ENCODE measurements at regions not wholly inside any gene's neighbourhood (a gene's known extent, or its start where the extent isn't known, plus 50 kb on each side); places are given as distances from the start of the nearest gene placed in this dataset.

- H3K4me3 ChIP-seq (ENCODE audit: insufficient read length, low read depth): no peak overlapping the region
- no peak for TF ChIP-seq ZNF274 (IDR thresholded peaks at IDR 0.05; ENCODE audit: low read depth, low read length)
- TF ChIP-seq SUZ12 (IDR thresholded peaks at IDR 0.05; ENCODE audit: extremely low read depth, insufficient read depth, insufficient read length): no peak
- TF ChIP-seq YY1 (IDR thresholded peaks at IDR 0.05; ENCODE audit: insufficient read depth, insufficient read length): no peak
- no peaks in the 10 kb centered on the region for H3K4me1 ChIP-seq (ENCODE audit: insufficient read depth, insufficient read length)
- no peaks in the 10 kb centered on the region for H3K36me3 ChIP-seq (ENCODE audit: insufficient read depth, insufficient read length, low read length)
- no peak overlapping the region for H3K9ac ChIP-seq (ENCODE audit: insufficient read length, low read depth)
- no peaks in the 10 kb centered on the region for H3K9me3 ChIP-seq (ENCODE audit: insufficient read depth, low read length)
- no peaks in the 10 kb centered on the region for H3K27me3 ChIP-seq (ENCODE audit: insufficient read depth, insufficient read length)
- no peak for DNase-seq (ENCODE audit: low read depth, low spot score)
Observed at GRCh38 chr6:71491844-71492243, 203.2 kb downstream of the OGFRL1 start.

DNA sequence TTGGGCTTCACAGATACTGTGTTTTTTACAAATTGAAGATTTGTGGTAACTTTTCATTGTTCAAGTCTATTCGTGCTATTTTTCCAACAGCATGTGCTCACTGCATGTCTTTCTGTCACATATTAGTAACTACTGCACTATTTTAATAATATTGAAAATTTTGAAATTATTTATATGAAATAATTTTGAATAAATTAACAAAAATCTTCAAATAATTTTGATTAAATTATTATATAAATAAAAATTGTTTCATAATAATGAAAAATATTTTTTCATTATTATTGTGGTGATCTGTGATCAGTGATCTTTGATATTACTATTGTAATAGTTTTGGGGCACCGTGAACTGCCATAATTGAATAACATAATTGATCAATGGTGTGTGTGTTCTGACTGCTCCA, 204.1 kb downstream of the OGFRL1 start:
- no peaks in the 10 kb centered on the region for H3K4me1 ChIP-seq (ENCODE audit: insufficient read depth, insufficient read length)
- no peaks in the 10 kb centered on the region for H3K9me3 ChIP-seq (ENCODE audit: insufficient read depth, low read length)
- no peaks in the 10 kb centered on the region for H3K36me3 ChIP-seq (ENCODE audit: insufficient read depth, insufficient read length, low read length)
- no peak for DNase-seq (ENCODE audit: low read depth, low spot score)
- TF ChIP-seq ZNF274 (IDR thresholded peaks at IDR 0.05; ENCODE audit: low read depth, low read length) (no peak), YY1 (IDR thresholded peaks at IDR 0.05; ENCODE audit: insufficient read depth, insufficient read length) (no peak), SUZ12 (IDR thresholded peaks at IDR 0.05; ENCODE audit: extremely low read depth, insufficient read depth, insufficient read length) (no peak)
- no peaks in the 10 kb centered on the region for H3K27me3 ChIP-seq (ENCODE audit: insufficient read depth, insufficient read length)
- no peak overlapping the region for H3K4me3 ChIP-seq (ENCODE audit: insufficient read length, low read depth)
- no peak overlapping the region for H3K9ac ChIP-seq (ENCODE audit: insufficient read length, low read depth)

DNA sequence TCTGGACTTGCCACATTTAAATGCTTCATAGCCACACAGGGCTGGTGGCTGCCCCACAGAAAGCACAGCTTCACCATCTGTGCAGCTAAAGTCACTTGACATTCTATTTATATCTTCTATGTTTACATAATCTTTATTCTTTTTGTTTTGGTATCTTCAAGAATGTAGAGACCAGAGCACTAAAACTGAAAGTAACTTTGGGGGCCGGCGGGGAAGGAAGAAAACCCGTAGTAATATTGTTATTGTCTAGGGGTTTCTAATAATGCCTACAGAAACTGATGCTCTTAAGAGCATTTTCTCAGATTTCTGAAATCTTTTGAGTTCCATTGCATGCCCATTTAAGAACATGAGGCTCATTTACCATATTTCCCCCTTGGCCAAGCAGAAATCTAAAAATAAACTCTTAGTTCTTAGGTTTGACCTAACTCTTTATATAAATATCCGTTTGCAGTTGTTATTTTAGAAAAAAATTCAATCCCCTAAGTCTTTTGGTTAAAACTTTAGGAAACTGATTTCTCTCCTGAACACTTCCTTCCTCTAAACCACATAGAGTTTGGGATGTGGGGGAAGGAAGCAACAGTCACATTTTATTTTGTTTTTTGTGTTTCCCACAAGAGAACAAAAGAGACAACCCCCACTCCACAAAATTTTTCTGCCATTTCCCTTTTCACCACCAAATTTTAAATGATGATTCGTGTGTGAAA, 207.6 kb downstream of the OGFRL1 start:
- Histone ChIP-seq H3K4me3 (ENCODE audit: insufficient read length, low read depth) (no peak overlapping the region), H3K9me3 (ENCODE audit: insufficient read depth, low read length) (no peaks in the 10 kb centered on the region), H3K9ac (ENCODE audit: insufficient read length, low read depth) (no peak overlapping the region), H3K4me1 (ENCODE audit: insufficient read depth, insufficient read length) (no peaks in the 10 kb centered on the region), H3K36me3 (ENCODE audit: insufficient read depth, insufficient read length, low read length) (no peaks in the 10 kb centered on the region), H3K27me3 (ENCODE audit: insufficient read depth, insufficient read length) (no peaks in the 10 kb centered on the region)
- DNase-seq (ENCODE audit: low read depth, low spot score): no peak
- TF ChIP-seq YY1 (IDR thresholded peaks at IDR 0.05; ENCODE audit: insufficient read depth, insufficient read length) (no peak), ZNF274 (IDR thresholded peaks at IDR 0.05; ENCODE audit: low read depth, low read length) (no peak), SUZ12 (IDR thresholded peaks at IDR 0.05; ENCODE audit: extremely low read depth, insufficient read depth, insufficient read length) (no peak)

DNA sequence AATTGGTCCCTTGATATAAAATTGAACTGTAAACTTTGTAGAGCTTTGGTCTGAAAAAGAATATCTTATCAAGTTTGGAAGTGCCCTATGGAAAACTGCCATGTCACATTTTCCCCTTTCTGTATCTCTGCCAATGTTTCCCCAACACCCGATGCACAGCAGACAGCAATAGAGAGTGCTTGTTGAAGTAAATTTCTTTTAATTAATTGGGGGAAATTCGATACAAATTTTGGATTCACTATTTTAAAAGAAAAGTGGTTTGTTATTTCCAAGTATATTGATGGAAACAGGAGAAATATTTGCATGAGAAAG, 208.1 kb downstream of the OGFRL1 start:
- Histone ChIP-seq H3K27me3 (ENCODE audit: insufficient read depth, insufficient read length) (no peaks in the 10 kb centered on the region), H3K4me1 (ENCODE audit: insufficient read depth, insufficient read length) (no peaks in the 10 kb centered on the region), H3K4me3 (ENCODE audit: insufficient read length, low read depth) (no peak overlapping the region), H3K9ac (ENCODE audit: insufficient read length, low read depth) (no peak overlapping the region), H3K36me3 (ENCODE audit: insufficient read depth, insufficient read length, low read length) (no peaks in the 10 kb centered on the region), H3K9me3 (ENCODE audit: insufficient read depth, low read length) (no peaks in the 10 kb centered on the region)
- DNase-seq (ENCODE audit: low read depth, low spot score): no peak
- no peak for TF ChIP-seq YY1 (IDR thresholded peaks at IDR 0.05; ENCODE audit: insufficient read depth, insufficient read length)
- no peak for TF ChIP-seq SUZ12 (IDR thresholded peaks at IDR 0.05; ENCODE audit: extremely low read depth, insufficient read depth, insufficient read length)
- no peak for TF ChIP-seq ZNF274 (IDR thresholded peaks at IDR 0.05; ENCODE audit: low read depth, low read length)

GRCh38 chr6:71498638-71499037, 210.0 kb downstream of the OGFRL1 start:
- Histone ChIP-seq H3K9me3 (ENCODE audit: insufficient read depth, low read length) (no peaks in the 10 kb centered on the region), H3K27me3 (ENCODE audit: insufficient read depth, insufficient read length) (no peaks in the 10 kb centered on the region), H3K9ac (ENCODE audit: insufficient read length, low read depth) (no peak overlapping the region), H3K4me1 (ENCODE audit: insufficient read depth, insufficient read length) (no peaks in the 10 kb centered on the region), H3K4me3 (ENCODE audit: insufficient read length, low read depth) (no peak overlapping the region), H3K36me3 (ENCODE audit: insufficient read depth, insufficient read length, low read length) (no peaks in the 10 kb centered on the region)
- DNase-seq (ENCODE audit: low read depth, low spot score): no peak
- TF ChIP-seq SUZ12 (IDR thresholded peaks at IDR 0.05; ENCODE audit: extremely low read depth, insufficient read depth, insufficient read length): no peak
- TF ChIP-seq YY1 (IDR thresholded peaks at IDR 0.05; ENCODE audit: insufficient read depth, insufficient read length): no peak
- TF ChIP-seq ZNF274 (IDR thresholded peaks at IDR 0.05; ENCODE audit: low read depth, low read length): no peak

- no peaks in the 10 kb centered on the region for H3K27me3 ChIP-seq (ENCODE audit: insufficient read depth, insufficient read length)
- no peaks in the 10 kb centered on the region for H3K4me1 ChIP-seq (ENCODE audit: insufficient read depth, insufficient read length)
- no peaks in the 10 kb centered on the region for H3K36me3 ChIP-seq (ENCODE audit: insufficient read depth, insufficient read length, low read length)
- TF ChIP-seq ZNF274 (IDR thresholded peaks at IDR 0.05; ENCODE audit: low read depth, low read length): no peak
- TF ChIP-seq SUZ12 (IDR thresholded peaks at IDR 0.05; ENCODE audit: extremely low read depth, insufficient read depth, insufficient read length): no peak
- no peak for TF ChIP-seq YY1 (IDR thresholded peaks at IDR 0.05; ENCODE audit: insufficient read depth, insufficient read length)
- H3K4me3 ChIP-seq (ENCODE audit: insufficient read length, low read depth): no peak overlapping the region
- no peak for DNase-seq (ENCODE audit: low read depth, low spot score)
- no peak overlapping the region for H3K9ac ChIP-seq (ENCODE audit: insufficient read length, low read depth)
- no peaks in the 10 kb centered on the region for H3K9me3 ChIP-seq (ENCODE audit: insufficient read depth, low read length)
Observed at GRCh38 chr6:71499667-71500066, 211.1 kb downstream of the OGFRL1 start.

DNA sequence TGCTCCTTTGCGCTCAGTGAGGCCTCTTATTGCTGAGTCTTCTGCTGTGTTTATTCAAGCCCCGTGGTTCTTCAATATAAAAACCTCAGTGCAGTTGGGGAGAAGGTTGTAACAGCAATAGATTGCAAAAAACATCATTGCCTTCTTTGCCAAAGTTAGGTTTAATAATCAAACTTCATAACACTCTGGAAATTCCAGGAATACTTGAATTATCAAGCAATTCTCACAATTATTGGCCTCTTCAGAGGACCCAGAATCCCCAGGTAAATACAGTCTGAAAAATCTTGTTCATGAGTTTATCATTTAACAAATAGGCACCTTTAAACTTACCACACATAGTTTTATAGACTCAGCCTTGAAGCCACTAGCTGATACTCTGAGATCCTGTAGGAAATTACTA, 213.6 kb downstream of the OGFRL1 start:
- no peak overlapping the region for H3K9ac ChIP-seq (ENCODE audit: insufficient read length, low read depth)
- H3K9me3 ChIP-seq (ENCODE audit: insufficient read depth, low read length): no peaks in the 10 kb centered on the region
- H3K4me1 ChIP-seq (ENCODE audit: insufficient read depth, insufficient read length): no peaks in the 10 kb centered on the region
- DNase-seq (ENCODE audit: low read depth, low spot score): no peak
- H3K4me3 ChIP-seq (ENCODE audit: insufficient read length, low read depth): no peak overlapping the region
- H3K27me3 ChIP-seq (ENCODE audit: insufficient read depth, insufficient read length): no peaks in the 10 kb centered on the region
- H3K36me3 ChIP-seq (ENCODE audit: insufficient read depth, insufficient read length, low read length): no peaks in the 10 kb centered on the region
- no peak for TF ChIP-seq ZNF274 (IDR thresholded peaks at IDR 0.05; ENCODE audit: low read depth, low read length)
- no peak for TF ChIP-seq SUZ12 (IDR thresholded peaks at IDR 0.05; ENCODE audit: extremely low read depth, insufficient read depth, insufficient read length)
- TF ChIP-seq YY1 (IDR thresholded peaks at IDR 0.05; ENCODE audit: insufficient read depth, insufficient read length): no peak

Measured in NT2/D1 (cell line).